B cell (primary cell): ENCODE measurements at regions not wholly inside any gene's neighbourhood (a gene's known extent, or its start where the extent isn't known, plus 50 kb on each side); places are given as distances from the start of the nearest gene placed in this dataset.

Experiments
- ATAC-seq: fragments of 200-7000 bp; cut with Tn5 transposase; one replicate; pipeline ENCODE4 v1.10.0; 2021; ENCODE audit warnings: low read depth, mild to moderate bottlenecking, moderate number of reproducible peaks, moderate library complexity
- CTCF ChIA-PET: fragments of 350-600 bp; sonication (Branson Sonifier 250); formaldehyde crosslinking; loops from one replicate; lab custom pipeline; 2021; ENCODE audit warnings: antibody characterized with exemption, inconsistent platforms; lab: Charles Lee
- POLR2A ChIA-PET: fragments of 350-600 bp; sonication (Branson Sonifier 250); formaldehyde crosslinking; loops from one replicate; lab custom pipeline; 2021; ENCODE audit warnings: antibody characterized with exemption; lab: Charles Lee
- DNase-seq: peaks from one replicate; pipeline ENCODE4 v3.0.0; 2013
- H2AFZ ChIP-seq: 2 replicates; pipeline ENCODE4 v1.6.1; 2012; ENCODE audit warnings: mild to moderate bottlenecking, low read depth, low read length; ENCODE audit not compliant: insufficient read depth, poor library complexity, severe bottlenecking
- H3K27ac ChIP-seq, 2 donors: 1 replicate in 1 of 2; 2 replicates in 1 of 2; pipeline ENCODE4 v1.5.1; 2012 to 2013; ENCODE audit warnings: low read length in 2 of 2, mild to moderate bottlenecking in 2 of 2, moderate library complexity in 1 of 2
- H3K27me3 ChIP-seq, 4 experiments: fragments of 200-600 bp in 1 of 4; sonication (generic) in 1 of 4; replicated peaks in 1 of 4; 1 replicate in 2 of 4; 2 replicates in 2 of 4; pipeline versions ENCODE4 v1.6.1 to v1.7.0; 2013 to 2016; ENCODE audit warnings: low read length in 3 of 4, mild to moderate bottlenecking in 2 of 4, mixed read lengths in 1 of 4, moderate library complexity in 1 of 4; ENCODE audit not compliant: insufficient read depth in 4 of 4, control insufficient read depth in 3 of 4; ENCODE audit errors: control extremely low read depth in 1 of 4
- H3K36me3 ChIP-seq, 2 experiments: replicated peaks in 1 of 2; 1 replicate in 1 of 2; 2 replicates in 1 of 2; pipeline versions ENCODE4 v1.6.1 to v1.7.1; 2013; ENCODE audit warnings: low read length in 1 of 2; ENCODE audit not compliant: insufficient read depth in 2 of 2, control insufficient read depth in 1 of 2; ENCODE audit errors: control extremely low read depth in 1 of 2, extremely low read depth in 1 of 2
- H3K4me1 ChIP-seq, 2 donors: fragments of 200-600 bp in 1 of 2; sonication (generic) in 1 of 2; 1 replicate in 1 of 2; 2 replicates in 1 of 2; pipeline versions ENCODE4 v1.5.1 to v1.6.1; 2013 to 2017; ENCODE audit warnings: low read length in 2 of 2; ENCODE audit not compliant: control insufficient read depth in 2 of 2, insufficient read depth in 2 of 2
- H3K4me2 ChIP-seq: replicated peaks from 2 replicates; pipeline ENCODE3; 2012; ENCODE audit warnings: mild to moderate bottlenecking, low read depth, low read length; ENCODE audit not compliant: poor library complexity, severe bottlenecking
- H3K4me3 ChIP-seq, 5 experiments: fragments of 200-600 bp in 1 of 5; sonication (generic) in 1 of 5; 1 replicate in 3 of 5; 2 replicates in 2 of 5; pipeline versions ENCODE4 v1.5.1 to v1.7.0; 2011 to 2016; ENCODE audit warnings: low read length in 4 of 5, mild to moderate bottlenecking in 4 of 5, low read depth in 2 of 5, control low read depth in 1 of 5, moderate library complexity in 1 of 5; ENCODE audit not compliant: insufficient read depth in 1 of 5; ENCODE audit errors: control extremely low read depth in 1 of 5, extremely low read depth in 1 of 5
- H3K79me2 ChIP-seq: fragments of 200-600 bp; sonication (generic); one replicate; pipeline ENCODE4 v1.6.0; 2016; ENCODE audit warnings: low read length; ENCODE audit not compliant: control insufficient read depth, insufficient read depth
- H3K9ac ChIP-seq: fragments of 200-600 bp; sonication (generic); 2 replicates; pipeline ENCODE4 v1.6.1; 2017; ENCODE audit warnings: mild to moderate bottlenecking, low read length, moderate library complexity
- H3K9me3 ChIP-seq, 3 donors: one replicate each; pipeline versions ENCODE4 v1.6.1 to v1.7.1; 2013; ENCODE audit warnings: low read length in 2 of 3; ENCODE audit not compliant: control insufficient read depth in 2 of 3, insufficient read depth in 1 of 3; ENCODE audit errors: control extremely low read depth in 1 of 3
- H4K20me1 ChIP-seq: 2 replicates; pipeline ENCODE4 v1.6.0; 2012; ENCODE audit warnings: mild to moderate bottlenecking, low read length; ENCODE audit not compliant: insufficient read depth, control insufficient read depth, poor library complexity, severe bottlenecking
- H3K27ac Mint-ChIP-seq: one replicate; pipeline ENCODE4 v1.8.0; 2021; ENCODE audit warnings: mixed read lengths
- H3K27me3 Mint-ChIP-seq: one replicate; pipeline ENCODE4 v1.8.0; 2021; ENCODE audit warnings: mixed read lengths
- H3K4me1 Mint-ChIP-seq: one replicate; pipeline ENCODE4 v1.8.0; 2021; ENCODE audit warnings: mixed read lengths
- H3K4me3 Mint-ChIP-seq: one replicate; pipeline ENCODE4 v1.8.0; 2021; ENCODE audit warnings: mixed read lengths
- H3K9me3 Mint-ChIP-seq: one replicate; pipeline ENCODE4 v1.8.0; 2022; ENCODE audit warnings: mixed read lengths; ENCODE audit not compliant: insufficient read depth
- CTCF ChIP-seq: fragments of 200-600 bp; IDR thresholded peaks from one replicate; pipeline ENCODE4 v1.8.0; 2022; ENCODE audit warnings: antibody characterized with exemption, mild to moderate bottlenecking
- EZH2 ChIP-seq: IDR thresholded peaks from 2 replicates; pipeline ENCODE4 v1.6.1; 2012; ENCODE audit warnings: borderline replicate concordance, low read depth, mild to moderate bottlenecking, moderate library complexity, low read length; ENCODE audit not compliant: insufficient read depth, poor library complexity, severe bottlenecking
- WGBS: methylation state at CpG from one replicate; pipeline ENCODE4 v1.1.5; 2013; ENCODE audit warnings: missing lambda C conversion rate; ENCODE audit not compliant: insufficient coverage; 5-methylcytosine and 5-hydroxymethylcytosine counted together
- intact Hi-C: fragments of 100-400 bp; cut with micrococcal nuclease; formaldehyde crosslinking; loops from one replicate; pipeline ENCODE4 v1.10.0; 2022

DNA sequence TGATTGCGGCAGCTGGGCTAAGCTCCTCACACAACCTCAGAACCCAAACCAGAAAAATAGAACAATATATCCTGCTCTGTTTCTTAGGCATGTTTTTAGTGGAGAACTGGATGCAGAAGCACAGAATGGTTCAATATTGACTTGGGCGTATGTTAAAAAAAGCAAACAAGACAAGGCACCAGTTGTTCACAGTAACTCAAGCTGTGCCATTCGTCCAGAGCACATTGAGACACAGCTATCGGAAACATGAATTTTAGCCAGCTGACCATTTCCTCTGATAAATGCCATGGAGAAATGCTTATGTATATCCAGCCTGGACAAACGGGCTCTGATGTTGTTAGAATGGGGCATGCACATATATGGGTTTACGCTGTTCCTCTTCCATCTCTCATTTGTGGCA lies 129.2 kb upstream of the PDZRN3 start:
- H3K4me1 ChIP-seq = no peaks in the 10 kb centered on the region
- no peak overlapping the region for H3K4me3 ChIP-seq
- no peaks in the 10 kb centered on the region for H3K79me2 ChIP-seq
- H3K9me3 ChIP-seq = peaks cover 0 to 5% (median 0%) of the 10 kb centered on the region in 3 donors
- no peak overlapping the region for H3K27ac Mint-ChIP-seq
- H2AFZ ChIP-seq = no peak overlapping the region
- no peak for ATAC-seq
- no peak overlapping the region for H3K4me3 Mint-ChIP-seq
- H3K9ac ChIP-seq = no peak overlapping the region
- no peak overlapping the region for H3K4me2 ChIP-seq
- no peaks in the 10 kb centered on the region for H4K20me1 ChIP-seq
- no peaks in the 10 kb centered on the region for H3K27me3 Mint-ChIP-seq
- H3K36me3 ChIP-seq = no peaks in the 10 kb centered on the region
- H3K9me3 Mint-ChIP-seq = no peaks in the 10 kb centered on the region
- POLR2A ChIA-PET = no interaction called here
- CTCF ChIA-PET = no interaction called here
- intact Hi-C loops = no loop called here
- H3K27me3 ChIP-seq = no peaks in the 10 kb centered on the region
- no peak overlapping the region for H3K27ac ChIP-seq
- TF ChIP-seq CTCF (no peak), EZH2 (no peak)
- 88% methylated on average over 5 of the region's 6 CpGs for WGBS
- no peak for DNase-seq
- H3K4me1 Mint-ChIP-seq = no peaks in the 10 kb centered on the region

GRCh38 chr3:73752338-73752737 lies 127.6 kb upstream of the PDZRN3 start:
- Histone ChIP-seq H3K4me2 (no peak overlapping the region), H3K27me3 (no peaks in the 10 kb centered on the region), H2AFZ (no peak overlapping the region), H3K27ac (no peak overlapping the region), H3K9me3 (peaks cover 0 to 5% (median 0%) of the 10 kb centered on the region in 3 donors), H4K20me1 (no peaks in the 10 kb centered on the region), H3K9ac (no peak overlapping the region), H3K4me3 (no peak overlapping the region), H3K36me3 (no peaks in the 10 kb centered on the region), H3K79me2 (no peaks in the 10 kb centered on the region), H3K4me1 (no peaks in the 10 kb centered on the region)
- no peak overlapping the region for H3K4me3 Mint-ChIP-seq
- H3K27me3 Mint-ChIP-seq = no peaks in the 10 kb centered on the region
- DNase-seq (no peak), ATAC-seq (no peak)
- ChIA-PET CTCF (no interaction called here), POLR2A (no interaction called here)
- intact Hi-C loops = no loop called here
- WGBS = 94% methylated on average over 3 of the region's 5 CpGs
- no peaks in the 10 kb centered on the region for H3K9me3 Mint-ChIP-seq
- TF ChIP-seq EZH2 (no peak), CTCF (no peak)
- H3K27ac Mint-ChIP-seq = no peak overlapping the region
- no peaks in the 10 kb centered on the region for H3K4me1 Mint-ChIP-seq
